HEK293 (cell line): ENCODE measurements at regions not wholly inside any gene's neighbourhood (a gene's known extent, or its start where the extent isn't known, plus 50 kb on each side); places are given as distances from the start of the nearest gene placed in this dataset.
"Not testable (repeated sequence)": the region's sequence is repeated elsewhere in the genome, so short reads cannot be mapped to it uniquely, and the experiment has no call there.

Source experiments
- CTCF ChIA-PET: fragments of 350-600 bp; formaldehyde crosslinking; extraction: SDS; loops from one replicate; lab custom pipeline; 2021; ENCODE audit warnings: antibody characterized with exemption; lab: Yijun Ruan, JAX
- POLR2A ChIA-PET: fragments of 300-600 bp; formaldehyde crosslinking; extraction: SDS; loops from one replicate; lab custom pipeline; 2020; ENCODE audit warnings: antibody characterized with exemption, inconsistent platforms; lab: Yijun Ruan, JAX
- H3K27ac ChIP-seq: fragments of 200-500 bp; sonication (Bioruptor generic); 2 replicates; pipeline ENCODE4 v1.5.1; 2014; ENCODE audit warnings: low read depth, low read length, control low read depth, inconsistent platforms; ENCODE audit errors: extremely low read depth
- H3K36me3 ChIP-seq, 2 experiments: fragments of 200-500 bp in 1 of 2; sonication (Bioruptor generic) in 1 of 2; 1 replicate in 1 of 2; 2 replicates in 1 of 2; pipeline ENCODE4 v1.5.1; 2014 to 2017; ENCODE audit warnings: inconsistent platforms in 2 of 2, low read length in 2 of 2; ENCODE audit not compliant: control insufficient read depth in 2 of 2, insufficient read depth in 1 of 2
- H3K4me1 ChIP-seq: fragments of 200-500 bp; sonication (Bioruptor generic); 2 replicates; pipeline ENCODE4 v1.5.1; 2014; ENCODE audit warnings: mild to moderate bottlenecking, low read length, inconsistent platforms; ENCODE audit not compliant: control insufficient read depth, insufficient read depth
- H3K4me3 ChIP-seq: 2 replicates; pipeline ENCODE4 v1.5.1; 2011; ENCODE audit warnings: low read depth, mild to moderate bottlenecking, control low read depth, low read length, moderate library complexity
- H3K9me3 ChIP-seq: fragments of 200-500 bp; sonication (Bioruptor generic); 2 replicates; pipeline ENCODE4 v1.5.1; 2014; ENCODE audit warnings: low read depth, low read length, inconsistent platforms; ENCODE audit not compliant: control insufficient read depth, insufficient read depth
- GFI1B ChIP-seq: fragments of 450-650 bp; formaldehyde crosslinking; IDR thresholded peaks from 2 replicates; pipeline ENCODE4 v1.5.1; 2016; ENCODE audit warnings: missing biosample characterization, missing genetic modification characterization
- GLI4 ChIP-seq: fragments of 450-650 bp; formaldehyde crosslinking; IDR thresholded peaks from 2 replicates; pipeline ENCODE4 v1.5.1; 2016; ENCODE audit warnings: missing biosample characterization, missing genetic modification characterization
- GLIS2 ChIP-seq: fragments of 450-650 bp; formaldehyde crosslinking; IDR thresholded peaks from 2 replicates; pipeline ENCODE4 v1.5.1; 2016; ENCODE audit warnings: missing biosample characterization, missing genetic modification characterization
- KLF10 ChIP-seq: fragments of 450-650 bp; IDR thresholded peaks from 2 replicates; pipeline ENCODE4 v1.5.1; 2018; ENCODE audit warnings: missing biosample characterization, mild to moderate bottlenecking, missing genetic modification characterization
- KLF16 ChIP-seq: fragments of 450-650 bp; formaldehyde crosslinking; IDR thresholded peaks from 2 replicates; pipeline ENCODE4 v1.5.1; 2017; ENCODE audit warnings: missing biosample characterization, missing genetic modification characterization
- SCRT1 ChIP-seq: fragments of 450-650 bp; formaldehyde crosslinking; IDR thresholded peaks from 2 replicates; pipeline ENCODE4 v1.5.1; 2016; ENCODE audit warnings: missing biosample characterization, missing genetic modification characterization, borderline replicate concordance
- SP3 ChIP-seq: fragments of 450-650 bp; formaldehyde crosslinking; IDR thresholded peaks from 2 replicates; pipeline ENCODE4 v1.5.1; 2016; ENCODE audit warnings: missing biosample characterization, missing genetic modification characterization
- SP7 ChIP-seq: fragments of 450-650 bp; formaldehyde crosslinking; IDR thresholded peaks from 2 replicates; pipeline ENCODE4 v1.5.1; 2016; ENCODE audit warnings: missing biosample characterization, missing genetic modification characterization
- ZNF10 ChIP-seq: fragments of 450-650 bp; formaldehyde crosslinking; IDR thresholded peaks from 2 replicates; pipeline ENCODE4 v1.5.1; 2017; ENCODE audit warnings: missing biosample characterization, missing genetic modification characterization
- ZNF114 ChIP-seq: fragments of 450-650 bp; formaldehyde crosslinking; IDR thresholded peaks from 2 replicates; pipeline ENCODE4 v1.5.0; 2017; ENCODE audit warnings: missing biosample characterization, missing genetic modification characterization
- ZNF155 ChIP-seq: fragments of 450-650 bp; formaldehyde crosslinking; IDR thresholded peaks from 2 replicates; pipeline ENCODE4 v1.5.1; 2016; ENCODE audit warnings: missing biosample characterization, missing genetic modification characterization
- ZNF16 ChIP-seq: fragments of 450-650 bp; formaldehyde crosslinking; IDR thresholded peaks from 2 replicates; pipeline ENCODE4 v1.5.1; 2016; ENCODE audit warnings: low read depth, missing biosample characterization, missing genetic modification characterization
- ZNF169 ChIP-seq: fragments of 450-650 bp; formaldehyde crosslinking; IDR thresholded peaks from 2 replicates; pipeline ENCODE4 v1.5.1; 2016; ENCODE audit warnings: missing biosample characterization, missing genetic modification characterization
- ZNF19 ChIP-seq: fragments of 450-650 bp; formaldehyde crosslinking; IDR thresholded peaks from 2 replicates; pipeline ENCODE4; 2016; ENCODE audit warnings: missing biosample characterization, missing genetic modification characterization, low read depth
- ZNF302 ChIP-seq: fragments of 450-650 bp; formaldehyde crosslinking; IDR thresholded peaks from 2 replicates; pipeline ENCODE4 v1.5.1; 2016; ENCODE audit warnings: missing biosample characterization, missing genetic modification characterization, low read depth
- ZNF366 ChIP-seq: fragments of 450-650 bp; formaldehyde crosslinking; conservative IDR thresholded peaks from 2 replicates; pipeline ENCODE4 v1.5.1; 2016; ENCODE audit warnings: missing biosample characterization, missing genetic modification characterization
- ZNF37A ChIP-seq: fragments of 450-650 bp; IDR thresholded peaks from 2 replicates; pipeline ENCODE4 v1.5.1; 2018; ENCODE audit warnings: missing biosample characterization, missing genetic modification characterization
- ZNF404 ChIP-seq: fragments of 450-650 bp; formaldehyde crosslinking; IDR thresholded peaks from 2 replicates; pipeline ENCODE4 v1.5.1; 2017; ENCODE audit warnings: missing biosample characterization, missing genetic modification characterization
- ZNF449 ChIP-seq: fragments of 450-650 bp; formaldehyde crosslinking; IDR thresholded peaks from 2 replicates; pipeline ENCODE4 v1.5.1; 2017; ENCODE audit warnings: missing biosample characterization, mild to moderate bottlenecking, missing genetic modification characterization, moderate library complexity
- ZNF501 ChIP-seq: fragments of 450-650 bp; formaldehyde crosslinking; IDR thresholded peaks from 2 replicates; pipeline ENCODE4 v1.5.1; 2016; ENCODE audit warnings: missing biosample characterization, missing genetic modification characterization
- ZNF548 ChIP-seq: fragments of 450-650 bp; formaldehyde crosslinking; IDR thresholded peaks from 2 replicates; pipeline ENCODE4 v1.5.1; 2016; ENCODE audit warnings: missing biosample characterization, missing genetic modification characterization
- ZNF596 ChIP-seq: fragments of 450-650 bp; IDR thresholded peaks from 2 replicates; pipeline ENCODE4 v1.5.0; 2018; ENCODE audit warnings: missing biosample characterization, mild to moderate bottlenecking, missing genetic modification characterization, moderate library complexity
- ZNF621 ChIP-seq: fragments of 450-650 bp; formaldehyde crosslinking; IDR thresholded peaks from 2 replicates; pipeline ENCODE4 v1.5.1; 2017; ENCODE audit warnings: missing biosample characterization, missing genetic modification characterization
- ZNF677 ChIP-seq: fragments of 450-650 bp; IDR thresholded peaks from 2 replicates; pipeline ENCODE4 v1.5.0; 2018; ENCODE audit warnings: missing biosample characterization, mild to moderate bottlenecking, missing genetic modification characterization, moderate library complexity
- ZNF692 ChIP-seq: fragments of 450-650 bp; formaldehyde crosslinking; IDR thresholded peaks from 2 replicates; pipeline ENCODE4 v1.5.1; 2016; ENCODE audit warnings: missing biosample characterization, missing genetic modification characterization
- ZNF704 ChIP-seq: fragments of 450-650 bp; formaldehyde crosslinking; IDR thresholded peaks from 2 replicates; pipeline ENCODE4 v1.5.1; 2016; ENCODE audit warnings: missing biosample characterization, missing genetic modification characterization
- ZNF768 ChIP-seq: fragments of 450-650 bp; formaldehyde crosslinking; IDR thresholded peaks from 2 replicates; pipeline ENCODE4 v1.5.1; 2018; ENCODE audit warnings: missing biosample characterization, mild to moderate bottlenecking, missing genetic modification characterization
- ZNF791 ChIP-seq: fragments of 450-650 bp; formaldehyde crosslinking; IDR thresholded peaks from 2 replicates; pipeline ENCODE4 v1.5.1; 2016; ENCODE audit warnings: missing biosample characterization, missing genetic modification characterization

- no peak overlapping the region for H3K4me3 ChIP-seq
- POLR2A ChIA-PET: no interaction called here
- H3K4me1 ChIP-seq: no peaks in the 10 kb centered on the region
- TF ChIP-seq GLI4 (tag by site-specific recombination): no peak
- no peak for TF ChIP-seq ZNF677 (tag by site-specific recombination)
- TF ChIP-seq ZNF596 (tag by site-specific recombination): no peak
- no peak for TF ChIP-seq KLF10 (tag by site-specific recombination)
- no peak for TF ChIP-seq ZNF114
- no peak for TF ChIP-seq ZNF16 (tag by site-specific recombination)
- TF ChIP-seq ZNF449 (tag by site-specific recombination): no peak
- TF ChIP-seq ZNF37A (tag by site-specific recombination): no peak
- no peak for TF ChIP-seq ZNF704 (tag by site-specific recombination)
- no peak for TF ChIP-seq ZNF768
- no peak for TF ChIP-seq SP3
- TF ChIP-seq ZNF501 (tag by site-specific recombination): no peak
- TF ChIP-seq ZNF19 (tag by site-specific recombination): no peak
- no peak for TF ChIP-seq ZNF155 (tag by site-specific recombination)
- TF ChIP-seq ZNF548 (tag by site-specific recombination): no peak
- no peak for TF ChIP-seq ZNF366
- no peak for TF ChIP-seq KLF16 (tag by site-specific recombination)
- TF ChIP-seq, all 188 proteins: peak for 0
- no peaks in the 10 kb centered on the region for H3K9me3 ChIP-seq
- no peaks in the 10 kb centered on the region for H3K36me3 ChIP-seq
- CTCF ChIA-PET: interaction anchor here (0.8 kb wide), 1 partner anchor 12 kb away, joined by 4 read pairs; no protein-coding TSS in a partner anchor
- H3K27ac ChIP-seq: no peak overlapping the region
These were observed 108.9 kb upstream of the XPO1 start for GRCh38 chr2:61647044-61647443.

GRCh38 chr2:61645911-61646310, 107.8 kb upstream of the XPO1 start:
- Histone ChIP-seq H3K9me3 (no peaks in the 10 kb centered on the region), H3K36me3 (no peaks in the 10 kb centered on the region), H3K27ac (no peak overlapping the region), H3K4me1 (no peaks in the 10 kb centered on the region), H3K4me3 (no peak overlapping the region)
- TF ChIP-seq ZNF791 (no peak), ZNF302 (tag by site-specific recombination) (no peak), ZNF404 (tag by site-specific recombination) (no peak), ZNF692 (tag by site-specific recombination) (no peak), KLF16 (tag by site-specific recombination) (no peak), SP7 (no peak), ZNF621 (tag by site-specific recombination) (no peak), GLIS2 (tag by site-specific recombination) (no peak), GFI1B (tag by site-specific recombination) (no peak), SCRT1 (tag by site-specific recombination) (no peak), ZNF10 (tag by site-specific recombination) (no peak), ZNF169 (tag by site-specific recombination) (no peak)
- CTCF ChIA-PET: no interaction called here
- POLR2A ChIA-PET: no interaction called here

GRCh38 chr2:61643153-61643552, 105.0 kb upstream of the XPO1 start:
- H3K4me1 ChIP-seq, H3K4me3 ChIP-seq, POLR2A ChIA-PET, H3K36me3 ChIP-seq, H3K9me3 ChIP-seq, H3K27ac ChIP-seq: not testable (repeated sequence)
- CTCF ChIA-PET: interaction anchor here (1.7 kb wide), 1 partner anchor 16 kb away, joined by 4 read pairs; no protein-coding TSS in a partner anchor
